ENCODE measurements at regions not wholly inside any gene's neighbourhood (a gene's known extent, or its start where the extent isn't known, plus 50 kb on each side); places are given as distances from the start of the nearest gene placed in this dataset.

- Histone ChIP-seq H3K4me3 (no peak overlapping the region), H3K36me3 (no peaks in the 10 kb centered on the region), H3K9me3 (no peaks in the 10 kb centered on the region), H3K27me3 (no peaks in the 10 kb centered on the region), H3K4me1 (no peaks in the 10 kb centered on the region), H3K27ac (no peak overlapping the region)
- in situ Hi-C loops (cut with MboI; ENCODE audit: low pct_ligation_motif_present in 1 of 4, low pct_unique_long_range_greater_than_20kb in 1 of 4, low sequenced_read_pairs in 3 of 4) = no loop called here
- WGBS, 2 donors (ENCODE audit: low coverage in 1 of 2) = 89 to 100% methylated on average over 3 to 9 of the region's 9 CpGs
- no peak for DNase-seq
- TF ChIP-seq EP300 (IDR thresholded peaks at IDR 0.05; ENCODE audit: low read depth) (no peak), POLR2AphosphoS5 (IDR thresholded peaks at IDR 0.05) (no peak), CTCF (IDR thresholded peaks at IDR 0.05) (no peak), POLR2A (IDR thresholded peaks at IDR 0.05) (no peak)
- intact Hi-C loops (cut with DNase I; ENCODE audit: low total_unique reads) = no loop called here
These were observed 279.8 kb downstream of the EIPR1 start for GRCh38 chr2:3097804-3098203.

- H3K4me3 ChIP-seq = no peak overlapping the region
- H3K27ac ChIP-seq = no peak overlapping the region
- no peak for DNase-seq
- in situ Hi-C loops (cut with MboI; ENCODE audit: low pct_ligation_motif_present in 1 of 4, low pct_unique_long_range_greater_than_20kb in 1 of 4, low sequenced_read_pairs in 3 of 4) (no loop called here), intact Hi-C loops (cut with DNase I; ENCODE audit: low total_unique reads) (no loop called here)
- H3K9me3 ChIP-seq = no peaks in the 10 kb centered on the region
- no peaks in the 10 kb centered on the region for H3K4me1 ChIP-seq
- no peaks in the 10 kb centered on the region for H3K27me3 ChIP-seq
- H3K36me3 ChIP-seq = no peaks in the 10 kb centered on the region
- no peak for TF ChIP-seq POLR2AphosphoS5 (IDR thresholded peaks at IDR 0.05)
- TF ChIP-seq POLR2A (IDR thresholded peaks at IDR 0.05) = no peak
- TF ChIP-seq EP300 (IDR thresholded peaks at IDR 0.05; ENCODE audit: low read depth) = no peak
- TF ChIP-seq CTCF (IDR thresholded peaks at IDR 0.05) = no peak
- 70 to 100% methylated on average over 1 to 14 of the region's 14 CpGs for WGBS, 2 donors (ENCODE audit: low coverage in 1 of 2)
These were observed 282.3 kb downstream of the EIPR1 start for GRCh38 chr2:3094999-3095958.

- intact Hi-C loops (cut with DNase I; ENCODE audit: low total_unique reads) = no loop called here
- Histone ChIP-seq H3K36me3 (no peaks in the 10 kb centered on the region), H3K4me1 (no peaks in the 10 kb centered on the region), H3K4me3 (no peak overlapping the region), H3K27ac (no peak overlapping the region), H3K9me3 (peaks cover 0 to 5% of the 10 kb centered on the region in 2 donors), H3K27me3 (no peaks in the 10 kb centered on the region)
- 22 to 57% methylated on average over 1 of the region's 1 CpG for WGBS, 2 donors (ENCODE audit: low coverage in 1 of 2)
- DNase-seq = no peak
- TF ChIP-seq POLR2AphosphoS5 (IDR thresholded peaks at IDR 0.05) (no peak), CTCF (IDR thresholded peaks at IDR 0.05) (no peak), POLR2A (IDR thresholded peaks at IDR 0.05) (no peak), EP300 (IDR thresholded peaks at IDR 0.05; ENCODE audit: low read depth) (no peak)
- in situ Hi-C loops (cut with MboI; ENCODE audit: low pct_ligation_motif_present in 1 of 4, low pct_unique_long_range_greater_than_20kb in 1 of 4, low sequenced_read_pairs in 3 of 4) = no loop called here
These were observed 283.3 kb downstream of the EIPR1 start for GRCh38 chr2:3094318-3094717.

- Histone ChIP-seq H3K36me3 (no peaks in the 10 kb centered on the region), H3K4me3 (no peak overlapping the region), H3K9me3 (peaks cover 7 to 16% of the 10 kb centered on the region in 2 donors), H3K27ac (no peak overlapping the region), H3K4me1 (no peaks in the 10 kb centered on the region), H3K27me3 (no peaks in the 10 kb centered on the region)
- in situ Hi-C loops (cut with MboI; ENCODE audit: low pct_ligation_motif_present in 1 of 4, low pct_unique_long_range_greater_than_20kb in 1 of 4, low sequenced_read_pairs in 3 of 4) (no loop called here), intact Hi-C loops (cut with DNase I; ENCODE audit: low total_unique reads) (no loop called here)
- 27 to 55% methylated on average over 2 of the region's 2 CpGs for WGBS, 2 donors (ENCODE audit: low coverage in 1 of 2)
- TF ChIP-seq POLR2AphosphoS5 (IDR thresholded peaks at IDR 0.05) (no peak), EP300 (IDR thresholded peaks at IDR 0.05; ENCODE audit: low read depth) (no peak), CTCF (IDR thresholded peaks at IDR 0.05) (no peak), POLR2A (IDR thresholded peaks at IDR 0.05) (no peak)
- no peak for DNase-seq
These were observed 285.9 kb downstream of the EIPR1 start for GRCh38 chr2:3091696-3092095.
